Endothelial cell of umbilical vein (primary cell): ENCODE measurements at regions not wholly inside any gene's neighbourhood (a gene's known extent, or its start where the extent isn't known, plus 50 kb on each side); places are given as distances from the start of the nearest gene placed in this dataset. TPM values are rescaled to one million over a fixed set of nuclear protein-coding genes. Genes with fewer than 3 reads are reported as not detected.

ENCODE experiments used
- BruUV-seq: library from RNA; stranded (reverse); fragments of 400-500 nt; replicated peaks from 2 replicates; lab custom pipeline; 2021; lab: Mats Ljungman, UMichigan
- CTCF ChIA-PET: fragments of 300-600, 350-600 bp; sonication (Branson Sonifier 250); formaldehyde crosslinking; loops from one replicate; lab custom pipeline; 2021; ENCODE audit warnings: antibody characterized with exemption, inconsistent platforms; lab: Charles Lee
- POLR2A ChIA-PET: fragments of 300-600, 350-600 bp; sonication (Branson Sonifier 250); formaldehyde crosslinking; loops from one replicate; lab custom pipeline; 2021; ENCODE audit warnings: antibody characterized with exemption, inconsistent platforms; lab: Charles Lee
- DNase-seq: peaks from one replicate; pipeline ENCODE4 v3.0.0-alpha.2; 2011; ENCODE audit warnings: low read depth, low spot score
- FAIRE-seq: peaks from 2 replicates; lab custom pipeline; 2011; peaks lifted over from hg19 to GRCh38; lab: Jason Lieb, UNC
- H2AFZ ChIP-seq: 2 replicates; pipeline ENCODE4 v1.6.0; 2012; ENCODE audit warnings: low read depth, low read length, control low read depth, inconsistent platforms
- H3K27ac ChIP-seq: 2 replicates; pipeline ENCODE4 v1.5.1; 2011; ENCODE audit warnings: low read depth, mild to moderate bottlenecking, control low read depth, low read length, moderate library complexity; ENCODE audit not compliant: insufficient read depth
- H3K27me3 ChIP-seq, 2 experiments: 2 replicates each; pipeline versions ENCODE4 v1.6.0 to v1.6.1; 2011; ENCODE audit warnings: low read length in 2 of 2, mixed read lengths in 1 of 2; ENCODE audit not compliant: control insufficient read depth in 2 of 2, insufficient read depth in 2 of 2
- H3K36me3 ChIP-seq, 2 experiments: 2 replicates in 1 of 2; 3 replicates in 1 of 2; pipeline ENCODE4 v1.5.1; 2011; ENCODE audit warnings: low read length in 2 of 2, mild to moderate bottlenecking in 1 of 2, moderate library complexity in 1 of 2; ENCODE audit not compliant: control insufficient read depth in 2 of 2, insufficient read depth in 2 of 2; ENCODE audit errors: extremely low read depth in 1 of 2
- H3K4me1 ChIP-seq: 3 replicates; pipeline ENCODE4 v1.5.1; 2011; ENCODE audit warnings: mild to moderate bottlenecking, low read length; ENCODE audit not compliant: control insufficient read depth, insufficient read depth; ENCODE audit errors: extremely low read depth
- H3K4me2 ChIP-seq: 2 replicates; pipeline ENCODE4 v1.6.1; 2011; ENCODE audit warnings: low read length, control low read depth, mixed read lengths; ENCODE audit not compliant: insufficient read depth
- H3K4me3 ChIP-seq, 3 experiments: fragments of 200-600 bp in 1 of 3; sonication (generic), shearing (Covaris generic) in 1 of 3; replicated peaks in 1 of 3; 2 replicates each; pipeline ENCODE4 v1.5.1; 2011 to 2016; ENCODE audit warnings: control low read depth in 3 of 3, low read length in 3 of 3, mild to moderate bottlenecking in 2 of 3, inconsistent platforms in 1 of 3, low read depth in 1 of 3, moderate library complexity in 1 of 3; ENCODE audit not compliant: insufficient read depth in 1 of 3
- H3K79me2 ChIP-seq: 2 replicates; pipeline ENCODE4 v1.6.0; 2012; ENCODE audit warnings: low read length, inconsistent platforms; ENCODE audit not compliant: control insufficient read depth, insufficient read depth
- H3K9ac ChIP-seq: replicated peaks from 2 replicates; pipeline ENCODE3; 2011; ENCODE audit warnings: low read length, control low read depth; ENCODE audit not compliant: insufficient read depth; ENCODE audit errors: extremely low read depth
- H3K9me1 ChIP-seq: replicated peaks from 3 replicates; pipeline ENCODE4 v1.6.0; 2011; ENCODE audit warnings: mild to moderate bottlenecking, low read length; ENCODE audit not compliant: control insufficient read depth, insufficient read depth; ENCODE audit errors: extremely low read depth
- H3K9me3 ChIP-seq: replicated peaks from 2 replicates; pipeline ENCODE4 v1.5.1; 2012; ENCODE audit warnings: low read length, inconsistent platforms; ENCODE audit not compliant: control insufficient read depth, insufficient read depth
- H4K20me1 ChIP-seq: replicated peaks from 2 replicates; pipeline ENCODE3; 2011; ENCODE audit warnings: mild to moderate bottlenecking, low read length; ENCODE audit not compliant: control insufficient read depth, insufficient read depth; ENCODE audit errors: extremely low read depth
- EZH2 ChIP-seq: IDR thresholded peaks from 2 replicates; pipeline ENCODE4 v1.6.1; 2012; ENCODE audit warnings: borderline replicate concordance, low read depth, mild to moderate bottlenecking, moderate library complexity, low read length, inconsistent platforms; ENCODE audit not compliant: severe bottlenecking
- MYC ChIP-seq: IDR thresholded peaks from one replicate; pipeline ENCODE4 v1.6.1; 2011; ENCODE audit warnings: mild to moderate bottlenecking, low read depth, low read length
- dilution Hi-C: fragments of 300-500 bp; cut with MboI; formaldehyde crosslinking; loops from one replicate; pipeline ENCODE4 v1.15.0; 2019; ENCODE audit warnings: low sequenced_read_pairs; ENCODE audit not compliant: extremely low pct_ligation_motif_present
- intact Hi-C: fragments of 100-400 bp; cut with micrococcal nuclease; formaldehyde crosslinking; loops from one replicate; pipeline ENCODE4 v1.10.0; 2022
- small RNA-seq: library from RNA; depleted of rRNA; stranded (forward); fragments of <200 nt; gene quantifications from one replicate; pipeline ENCODE3, GENCODE V24; 2012; ENCODE audit warnings: low replicate concordance, low read depth; ENCODE audit not compliant: insufficient read depth, insufficient read length

DNA sequence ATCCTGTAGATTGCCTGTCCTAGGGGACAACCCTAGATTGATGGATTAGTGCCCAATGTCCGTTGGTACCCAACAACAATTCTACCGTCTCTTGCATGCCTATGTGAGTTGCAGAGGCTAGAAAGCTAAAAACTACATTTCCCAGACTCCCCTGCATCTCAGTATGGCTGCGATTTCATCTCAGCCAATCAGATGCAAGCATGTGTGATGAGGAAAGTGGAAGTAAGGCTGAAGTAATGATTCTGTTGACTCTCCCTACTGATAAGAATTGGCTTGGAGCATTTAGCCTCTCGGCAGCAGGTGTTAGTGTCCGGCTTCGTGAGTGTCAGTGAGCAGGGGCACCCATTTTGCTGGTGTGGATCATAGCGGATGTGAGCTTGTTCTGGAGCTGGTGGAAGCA lies 171.9 kb downstream of the FGFR2 start:
- dilution Hi-C loops (no loop called here), intact Hi-C loops (no loop called here)
- POLR2A ChIA-PET, result no interaction called here
- H3K4me2 ChIP-seq, result no peak overlapping the region
- no peaks in the 10 kb centered on the region for H3K79me2 ChIP-seq
- H3K27ac ChIP-seq, result no peak overlapping the region
- CTCF ChIA-PET, result no interaction called here
- no peaks in the 10 kb centered on the region for H3K36me3 ChIP-seq
- no peaks in the 10 kb centered on the region for H3K4me1 ChIP-seq
- peaks cover 3% of the 10 kb centered on the region for H3K9me3 ChIP-seq
- BruUV-seq, result no TSS peak
- no peaks in the 10 kb centered on the region for H4K20me1 ChIP-seq
- DNase-seq, result no peak
- no peaks in the 10 kb centered on the region for H3K27me3 ChIP-seq
- H2AFZ ChIP-seq, result no peak overlapping the region
- TF ChIP-seq MYC, result no peak
- TF ChIP-seq EZH2, result no peak
- no peaks in the 10 kb centered on the region for H3K9me1 ChIP-seq
- no peak for FAIRE-seq
- no peak overlapping the region for H3K9ac ChIP-seq
- H3K4me3 ChIP-seq, result no peak overlapping the region

Small RNA genes in the stretch of these regions (small RNA-seq; reads per million reads assigned to genes)
- not detected for gene RN7SKP167
